Hepatocyte (in vitro differentiated cells): ENCODE measurements at regions not wholly inside any gene's neighbourhood (a gene's known extent, or its start where the extent isn't known, plus 50 kb on each side); places are given as distances from the start of the nearest gene placed in this dataset.
"Not testable (repeated sequence)": the region's sequence is repeated elsewhere in the genome, so short reads cannot be mapped to it uniquely, and the experiment has no call there.

Experiments used
- DNase-seq: peaks from one replicate; pipeline ENCODE4 v3.0.0-alpha.2; 2016; ENCODE audit warnings: low spot score
- H2AFZ ChIP-seq: fragments of 200-600 bp; sonication (generic); 2 replicates; pipeline ENCODE4 v1.6.0; 2016; ENCODE audit warnings: antibody characterized with exemption, mild to moderate bottlenecking
- H3K27ac ChIP-seq: fragments of 200-600 bp; sonication (generic); 2 replicates; pipeline ENCODE4 v1.5.1; 2016; ENCODE audit warnings: mild to moderate bottlenecking
- H3K27me3 ChIP-seq: fragments of 200-600 bp; sonication (generic); 2 replicates; pipeline ENCODE4 v1.6.1; 2016
- H3K36me3 ChIP-seq: fragments of 200-600 bp; sonication (generic); replicated peaks from 2 replicates; pipeline ENCODE4 v1.5.1; 2016; ENCODE audit warnings: low read depth; ENCODE audit not compliant: insufficient read depth
- H3K4me1 ChIP-seq: fragments of 200-600 bp; sonication (generic); 2 replicates; pipeline ENCODE4 v1.5.1; 2016; ENCODE audit warnings: mild to moderate bottlenecking, moderate library complexity; ENCODE audit not compliant: insufficient read depth
- H3K4me2 ChIP-seq: fragments of 200-600 bp; sonication (generic); 2 replicates; pipeline ENCODE4 v1.6.0; 2016
- H3K4me3 ChIP-seq: fragments of 200-600 bp; sonication (generic); 2 replicates; pipeline ENCODE4 v1.5.1; 2016; ENCODE audit warnings: mild to moderate bottlenecking
- H3K79me2 ChIP-seq: fragments of 200-600 bp; sonication (generic); 2 replicates; pipeline ENCODE4 v1.6.0; 2017; ENCODE audit warnings: mild to moderate bottlenecking
- H3K9me2 ChIP-seq: fragments of 200-600 bp; sonication (generic); replicated peaks from 2 replicates; pipeline ENCODE4 v1.6.0; 2017; ENCODE audit warnings: mild to moderate bottlenecking; ENCODE audit not compliant: insufficient read depth
- H3K9me3 ChIP-seq: fragments of 200-600 bp; sonication (generic); 2 replicates; pipeline ENCODE4 v1.5.1; 2016; ENCODE audit warnings: low read depth, mild to moderate bottlenecking
- H4K20me1 ChIP-seq: fragments of 200-600 bp; sonication (generic); 2 replicates; pipeline ENCODE4 v1.6.0; 2016; ENCODE audit warnings: mild to moderate bottlenecking; ENCODE audit not compliant: insufficient read depth, poor library complexity, severe bottlenecking
- EZH2 ChIP-seq: fragments of 200-600 bp; sonication (generic); IDR thresholded peaks from 2 replicates; pipeline ENCODE4 v1.6.1; 2016; ENCODE audit warnings: antibody characterized with exemption, mild to moderate bottlenecking, borderline replicate concordance
- EZH2phosphoT487 ChIP-seq: fragments of 200-600 bp; sonication (generic); IDR thresholded peaks from one replicate; pipeline ENCODE4 v1.6.1; 2018; ENCODE audit warnings: antibody characterized with exemption, mild to moderate bottlenecking, low read depth, moderate library complexity; ENCODE audit not compliant: unreplicated experiment, severe bottlenecking
- WGBS: methylation state at CpG from one replicate; pipeline ENCODE4 v1.1.6; 2016; ENCODE audit warnings: low lambda C conversion rate; ENCODE audit errors: missing lambda C conversion rate; 5-methylcytosine and 5-hydroxymethylcytosine counted together
- TF ChIP-seq, protein P1 (sequence below): fragments of 200-600 bp; sonication (generic); IDR thresholded peaks from 2 replicates; pipeline ENCODE4 v1.5.1; 2016; ENCODE audit warnings: antibody characterized with exemption, mild to moderate bottlenecking; ENCODE audit not compliant: poor library complexity

GRCh38 chr2:142707318-142707717 lies 170.1 kb upstream of the KYNU start:
- Histone ChIP-seq H3K4me2 (no peak overlapping the region), H3K4me3 (no peak overlapping the region), H3K9me3 (no peaks in the 10 kb centered on the region), H3K27me3 (no peaks in the 10 kb centered on the region), H4K20me1 (no peaks in the 10 kb centered on the region), H3K9me2 (no peaks in the 10 kb centered on the region), H3K4me1 (no peaks in the 10 kb centered on the region), H3K27ac (no peak overlapping the region), H3K79me2 (no peaks in the 10 kb centered on the region), H2AFZ (no peak overlapping the region), H3K36me3 (no peaks in the 10 kb centered on the region)
- 94% methylated on average over 14 of the region's 14 CpGs for WGBS
- no peak for TF ChIP-seq EZH2phosphoT487
- TF ChIP-seq, protein P1, sequence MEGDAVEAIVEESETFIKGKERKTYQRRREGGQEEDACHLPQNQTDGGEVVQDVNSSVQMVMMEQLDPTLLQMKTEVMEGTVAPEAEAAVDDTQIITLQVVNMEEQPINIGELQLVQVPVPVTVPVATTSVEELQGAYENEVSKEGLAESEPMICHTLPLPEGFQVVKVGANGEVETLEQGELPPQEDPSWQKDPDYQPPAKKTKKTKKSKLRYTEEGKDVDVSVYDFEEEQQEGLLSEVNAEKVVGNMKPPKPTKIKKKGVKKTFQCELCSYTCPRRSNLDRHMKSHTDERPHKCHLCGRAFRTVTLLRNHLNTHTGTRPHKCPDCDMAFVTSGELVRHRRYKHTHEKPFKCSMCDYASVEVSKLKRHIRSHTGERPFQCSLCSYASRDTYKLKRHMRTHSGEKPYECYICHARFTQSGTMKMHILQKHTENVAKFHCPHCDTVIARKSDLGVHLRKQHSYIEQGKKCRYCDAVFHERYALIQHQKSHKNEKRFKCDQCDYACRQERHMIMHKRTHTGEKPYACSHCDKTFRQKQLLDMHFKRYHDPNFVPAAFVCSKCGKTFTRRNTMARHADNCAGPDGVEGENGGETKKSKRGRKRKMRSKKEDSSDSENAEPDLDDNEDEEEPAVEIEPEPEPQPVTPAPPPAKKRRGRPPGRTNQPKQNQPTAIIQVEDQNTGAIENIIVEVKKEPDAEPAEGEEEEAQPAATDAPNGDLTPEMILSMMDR: no peak
- no peak for TF ChIP-seq EZH2
- DNase-seq: no peak

DNA sequence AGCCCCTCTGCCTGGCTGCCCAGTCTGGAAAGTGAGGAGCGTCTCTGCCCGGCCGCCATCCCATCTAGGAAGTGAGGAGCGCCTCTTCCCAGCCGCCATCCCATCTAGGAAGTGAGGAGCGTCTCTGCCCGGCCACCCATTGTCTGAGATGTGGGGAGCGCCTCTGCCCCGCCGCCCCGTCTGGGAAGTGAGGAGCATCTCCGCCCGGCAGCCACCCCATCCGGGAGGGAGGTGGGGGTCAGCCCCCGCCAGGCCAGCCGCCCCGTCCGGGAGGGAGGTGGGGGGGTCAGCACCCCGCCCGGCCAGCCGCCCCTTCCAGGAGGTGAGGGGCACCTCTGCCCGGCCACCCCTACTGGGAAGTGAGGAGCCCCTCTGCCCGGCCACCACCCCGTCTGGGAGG lies 175.1 kb upstream of the KYNU start:
- H4K20me1 ChIP-seq, H3K9me3 ChIP-seq, H3K79me2 ChIP-seq, H2AFZ ChIP-seq, H3K27me3 ChIP-seq, H3K4me3 ChIP-seq, DNase-seq, H3K4me2 ChIP-seq, H3K36me3 ChIP-seq, H3K4me1 ChIP-seq, H3K9me2 ChIP-seq, H3K27ac ChIP-seq: not testable (repeated sequence)
- no CpG with 5 or more reads among the region's 24 CpGs for WGBS

- H3K4me3 ChIP-seq, H3K9me2 ChIP-seq, H3K27me3 ChIP-seq, H4K20me1 ChIP-seq, DNase-seq, H3K79me2 ChIP-seq, H3K36me3 ChIP-seq, H3K9me3 ChIP-seq: not testable (repeated sequence)
- WGBS: 22% methylated on average over 11 of the region's 11 CpGs
- peaks cover 19% of the 10 kb centered on the region for H3K4me1 ChIP-seq
- peak overlapping the region; percentile 38 for H2AFZ ChIP-seq
- H3K4me2 ChIP-seq: peak overlapping the region; percentile 66
- peak overlapping the region; percentile 28 for H3K27ac ChIP-seq
Measured at GRCh38 chr2:142695350-142696257, 181.9 kb upstream of the KYNU start.

GRCh38 chr2:142694282-142694681 lies 183.2 kb upstream of the KYNU start:
- H3K9me2 ChIP-seq: no peaks in the 10 kb centered on the region
- H3K27me3 ChIP-seq: no peaks in the 10 kb centered on the region
- no peaks in the 10 kb centered on the region for H3K9me3 ChIP-seq
- H3K36me3 ChIP-seq: no peaks in the 10 kb centered on the region
- no peak for TF ChIP-seq EZH2phosphoT487
- TF ChIP-seq EZH2: no peak
- TF ChIP-seq, protein P1: no peak
- no peak overlapping the region for H3K4me2 ChIP-seq
- WGBS: 95% methylated on average over 2 of the region's 2 CpGs
- DNase-seq: no peak
- no peak overlapping the region for H3K4me3 ChIP-seq
- no peaks in the 10 kb centered on the region for H4K20me1 ChIP-seq
- H3K27ac ChIP-seq: no peak overlapping the region
- no peaks in the 10 kb centered on the region for H3K79me2 ChIP-seq
- H2AFZ ChIP-seq: no peak overlapping the region
- H3K4me1 ChIP-seq: peaks cover 19% of the 10 kb centered on the region
